ENCODE measurements at regions not wholly inside any gene's neighbourhood (a gene's known extent, or its start where the extent isn't known, plus 50 kb on each side); places are given as distances from the start of the nearest gene placed in this dataset.

DNA sequence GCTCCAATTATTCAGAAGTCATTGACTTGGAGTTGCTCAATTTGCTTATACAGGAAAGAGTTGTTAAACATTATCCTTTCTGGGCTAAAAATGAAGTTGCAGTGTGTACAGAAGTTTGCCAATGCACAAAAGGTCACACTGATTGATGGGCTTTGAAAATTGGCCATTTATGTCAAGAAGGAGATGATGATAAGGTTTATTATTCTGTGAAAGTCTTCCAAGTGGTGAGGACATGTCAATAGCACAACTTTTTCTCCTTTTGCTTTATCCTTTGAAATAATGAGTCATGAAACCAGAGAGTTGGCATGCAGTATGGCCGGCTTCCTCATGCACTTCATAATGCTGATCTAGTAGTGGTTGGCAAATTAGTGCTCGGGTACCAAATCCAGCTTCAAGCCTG lies 848.5 kb upstream of the WWC1 start:
- intact Hi-C loops (cut with micrococcal nuclease) = no loop called here
- 95% methylated on average over 2 of the region's 2 CpGs for WGBS (ENCODE audit: insufficient coverage)
- H3K36me3 Mint-ChIP-seq = no peaks in the 10 kb centered on the region

GRCh38 chr5:167447466-167448375 lies 843.7 kb upstream of the WWC1 start:
- peaks cover 3% of the 10 kb centered on the region for H3K9me3 ChIP-seq (ENCODE audit: control insufficient read depth, insufficient read depth, low read length)
- no peaks in the 10 kb centered on the region for H3K36me3 ChIP-seq (ENCODE audit: control insufficient read depth, insufficient read depth, low read length)
- Mint-ChIP-seq H3K4me3 (no peak overlapping the region), H3K9me3 (peaks cover 5 to 6% of the 10 kb centered on the region in 2 donors), H3K27me3 (ENCODE audit: low read depth in 2 of 2) (no peaks in the 10 kb centered on the region), H3K36me3 (no peaks in the 10 kb centered on the region), H3K4me1 (no peaks in the 10 kb centered on the region), H3K27ac (no peak overlapping the region)
- H3K27ac ChIP-seq (ENCODE audit: low read length) = no peak overlapping the region
- H3K4me3 ChIP-seq (ENCODE audit: low read length) = no peak overlapping the region
- no peak for ATAC-seq
- WGBS (ENCODE audit: insufficient coverage) = 65% methylated on average over 8 of the region's 8 CpGs
- no peaks in the 10 kb centered on the region for H3K4me1 ChIP-seq (ENCODE audit: control insufficient read depth, insufficient read depth, low read length)
- no peak for DNase-seq
- no peak for TF ChIP-seq CTCF (IDR thresholded peaks at IDR 0.05)
- no peaks in the 10 kb centered on the region for H3K27me3 ChIP-seq (ENCODE audit: control insufficient read depth, insufficient read depth, low read length)
- intact Hi-C loops (cut with micrococcal nuclease) = no loop called here

More for the DNA sequence above, 848.5 kb upstream of the WWC1 start:
- peaks cover 3 to 10% of the 10 kb centered on the region in 2 donors for H3K9me3 Mint-ChIP-seq
- H3K27ac Mint-ChIP-seq = no peak overlapping the region
- Histone ChIP-seq H3K9me3 (ENCODE audit: control insufficient read depth, insufficient read depth, low read length) (peaks cover 4% of the 10 kb centered on the region), H3K4me1 (ENCODE audit: control insufficient read depth, insufficient read depth, low read length) (no peaks in the 10 kb centered on the region), H3K27ac (ENCODE audit: low read length) (no peak overlapping the region), H3K27me3 (ENCODE audit: control insufficient read depth, insufficient read depth, low read length) (no peaks in the 10 kb centered on the region), H3K36me3 (ENCODE audit: control insufficient read depth, insufficient read depth, low read length) (no peaks in the 10 kb centered on the region), H3K4me3 (ENCODE audit: low read length) (no peak overlapping the region)
- no peak overlapping the region for H3K4me3 Mint-ChIP-seq
- ATAC-seq (no peak), DNase-seq (no peak)
- H3K4me1 Mint-ChIP-seq = no peaks in the 10 kb centered on the region
- no peaks in the 10 kb centered on the region for H3K27me3 Mint-ChIP-seq (ENCODE audit: low read depth in 2 of 2)
- no peak for TF ChIP-seq CTCF (IDR thresholded peaks at IDR 0.05)

GRCh38 chr5:167448376-167448775 lies 843.1 kb upstream of the WWC1 start:
- no peak for DNase-seq
- no peak for ATAC-seq
- H3K4me1 ChIP-seq (ENCODE audit: control insufficient read depth, insufficient read depth, low read length) = no peaks in the 10 kb centered on the region
- H3K4me3 Mint-ChIP-seq = no peak overlapping the region
- H3K4me3 ChIP-seq (ENCODE audit: low read length) = no peak overlapping the region
- no peaks in the 10 kb centered on the region for H3K27me3 ChIP-seq (ENCODE audit: control insufficient read depth, insufficient read depth, low read length)
- peaks cover 8% of the 10 kb centered on the region in 2 donors for H3K9me3 Mint-ChIP-seq
- no peaks in the 10 kb centered on the region for H3K4me1 Mint-ChIP-seq
- no peaks in the 10 kb centered on the region for H3K36me3 Mint-ChIP-seq
- 83% methylated on average over 7 of the region's 7 CpGs for WGBS (ENCODE audit: insufficient coverage)
- H3K27ac ChIP-seq (ENCODE audit: low read length) = no peak overlapping the region
- peaks cover 3% of the 10 kb centered on the region for H3K9me3 ChIP-seq (ENCODE audit: control insufficient read depth, insufficient read depth, low read length)
- TF ChIP-seq CTCF (IDR thresholded peaks at IDR 0.05) = no peak
- H3K36me3 ChIP-seq (ENCODE audit: control insufficient read depth, insufficient read depth, low read length) = no peaks in the 10 kb centered on the region
- H3K27ac Mint-ChIP-seq = no peak overlapping the region
- intact Hi-C loops (cut with micrococcal nuclease) = no loop called here
- no peaks in the 10 kb centered on the region for H3K27me3 Mint-ChIP-seq (ENCODE audit: low read depth in 2 of 2)

Measured in natural killer cell (primary cell).